Activated CD4-positive, alpha-beta T cell treated with anti-CD3 and anti-CD28 coated beads, Interleukin-2, Interleukin-4, amounts not matched to agents 100 ng/mL and 50 ng/mL, durations not matched to agents 16 hours and 8 hours (primary cell): ENCODE measurements at regions not wholly inside any gene's neighbourhood (a gene's known extent, or its start where the extent isn't known, plus 50 kb on each side); places are given as distances from the start of the nearest gene placed in this dataset.
"Not testable (repeated sequence)": the region's sequence is repeated elsewhere in the genome, so short reads cannot be mapped to it uniquely, and the experiment has no call there.

ENCODE experiments used
- DNase-seq: peaks from one replicate; pipeline ENCODE4 v3.0.0-alpha.2; 2020; ENCODE audit warnings: low spot score

DNA sequence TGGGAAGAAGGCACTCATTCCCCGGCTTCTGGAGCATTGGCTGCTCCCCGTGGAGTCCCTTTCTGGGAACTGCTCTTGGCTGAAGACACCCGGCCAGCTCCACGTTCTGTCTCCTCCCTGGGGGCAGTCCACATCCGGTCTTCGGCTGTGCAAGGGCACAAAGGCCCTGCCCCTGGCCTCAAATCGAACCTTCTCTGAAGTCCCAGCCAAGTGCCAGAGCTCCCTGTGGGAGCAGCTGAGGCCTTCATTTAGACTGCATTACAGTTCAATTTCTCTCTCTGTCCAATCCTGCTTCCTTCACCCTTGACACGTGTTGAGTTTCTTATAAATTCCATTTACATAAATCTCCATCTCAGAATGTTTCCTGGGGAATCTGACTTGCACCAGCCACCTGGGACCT, 132.9 kb upstream of the POU3F1 start:
- DNase-seq, result no peak

DNA sequence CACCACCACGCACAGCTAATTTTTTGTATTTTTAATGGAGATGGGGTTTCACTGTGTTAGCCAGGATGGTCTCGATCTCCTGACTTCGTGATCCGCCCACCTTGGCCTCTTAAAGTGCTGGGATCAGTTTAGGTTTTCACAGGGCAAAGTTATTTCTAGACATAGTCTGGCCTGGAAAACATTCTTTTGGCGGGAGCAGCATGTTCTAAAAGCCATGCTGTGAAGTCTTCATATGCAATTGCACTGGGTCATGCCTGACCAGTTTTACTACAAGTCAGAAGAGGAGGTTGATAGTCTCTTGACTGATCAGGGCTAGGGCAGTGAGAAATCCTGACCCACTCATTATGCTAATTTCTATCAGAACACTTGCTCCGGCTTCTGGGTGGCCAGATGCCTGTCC, 131.6 kb upstream of the POU3F1 start:
- DNase-seq, result no peak

DNA sequence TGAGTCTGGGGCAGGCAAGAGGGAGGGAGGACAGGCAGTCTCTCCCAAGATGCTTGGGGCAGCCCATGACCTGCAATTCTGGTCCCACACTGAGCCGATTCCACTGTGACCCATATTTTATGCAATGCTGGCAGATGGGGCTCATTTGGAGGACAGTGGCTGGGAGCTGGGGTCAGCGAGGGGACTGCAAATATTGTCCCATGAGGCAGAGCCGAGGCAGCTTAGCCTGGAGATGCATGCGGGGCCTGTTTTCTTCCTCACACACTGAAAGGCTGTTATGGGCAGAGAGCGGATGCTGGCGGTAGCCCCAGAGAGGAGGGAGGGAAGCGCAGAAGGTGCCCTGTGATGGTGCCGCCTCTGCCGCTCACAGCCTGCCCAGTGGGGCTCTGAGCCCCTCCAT, 128.5 kb upstream of the POU3F1 start:
- DNase-seq, result no peak

DNA sequence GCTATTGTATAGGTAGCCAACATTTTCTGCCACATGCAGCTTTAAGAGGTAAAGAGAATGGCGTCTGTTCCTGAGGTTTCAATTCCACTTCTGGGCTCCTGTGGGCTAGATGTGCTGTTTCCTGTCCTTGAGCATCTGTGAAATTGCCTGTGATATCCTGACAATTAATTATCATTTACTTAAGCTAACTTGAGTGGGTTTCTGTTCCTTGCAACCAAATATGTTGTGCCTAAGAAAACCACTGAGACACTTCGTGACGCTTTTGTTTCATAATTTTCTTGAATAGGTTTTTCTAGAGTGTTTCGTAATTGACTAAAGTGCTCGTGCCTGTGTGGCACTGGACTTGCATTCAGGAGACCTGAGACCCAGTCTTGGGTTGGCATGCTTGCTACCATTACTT, 127.3 kb upstream of the POU3F1 start:
- DNase-seq, result no peak

DNA sequence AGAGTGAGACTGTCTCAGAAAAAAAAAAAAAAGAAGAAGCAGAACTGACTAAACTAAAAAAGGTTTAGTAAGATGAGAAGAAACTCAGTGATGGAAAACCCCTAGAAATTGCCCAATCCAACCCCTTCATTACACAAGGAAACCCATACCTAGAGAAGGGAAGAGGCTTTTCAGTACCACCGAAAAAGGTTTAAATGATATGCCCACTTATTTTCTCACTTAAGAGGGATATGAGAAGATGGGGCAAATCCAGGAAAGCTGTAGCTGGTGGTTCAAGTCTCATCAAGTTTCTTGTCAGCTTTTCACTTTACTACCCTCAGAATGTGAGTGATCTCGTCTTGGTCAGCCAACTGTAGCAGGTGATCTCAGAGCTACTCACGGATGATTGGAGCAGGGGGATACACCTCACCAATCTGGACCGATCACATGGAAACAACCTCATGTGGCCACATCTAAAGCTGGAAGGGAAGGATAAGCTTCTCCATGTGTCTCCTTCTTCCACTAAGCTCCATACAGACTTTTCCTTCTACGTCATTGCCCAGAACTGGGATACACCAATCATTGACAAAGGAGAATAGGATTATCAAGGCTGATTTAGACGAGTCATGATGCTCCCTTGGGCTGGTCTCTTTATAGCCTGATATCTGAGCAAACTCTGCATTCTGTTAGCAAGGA, 126.7 kb upstream of the POU3F1 start:
- DNase-seq, result no peak

DNA sequence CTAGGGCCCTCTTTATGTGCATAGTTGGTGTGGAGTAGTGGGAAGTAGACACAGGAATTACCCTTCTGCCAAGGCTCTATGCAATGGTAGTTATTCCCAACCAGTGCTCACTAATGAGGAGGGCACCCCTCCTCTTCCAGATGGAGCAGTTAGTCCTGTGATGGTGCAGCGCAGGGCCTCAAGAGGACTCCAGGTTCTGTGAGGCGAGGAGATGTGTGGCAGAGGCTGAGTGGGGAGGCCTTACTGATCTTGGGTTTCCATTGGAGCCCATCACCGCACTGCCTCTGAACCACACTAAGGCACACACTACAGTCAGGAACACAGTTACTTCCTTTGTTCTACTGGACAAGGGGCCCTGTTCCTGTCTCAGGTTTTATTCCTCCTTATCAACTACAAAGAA, 122.5 kb upstream of the POU3F1 start:
- DNase-seq, result no peak

DNA sequence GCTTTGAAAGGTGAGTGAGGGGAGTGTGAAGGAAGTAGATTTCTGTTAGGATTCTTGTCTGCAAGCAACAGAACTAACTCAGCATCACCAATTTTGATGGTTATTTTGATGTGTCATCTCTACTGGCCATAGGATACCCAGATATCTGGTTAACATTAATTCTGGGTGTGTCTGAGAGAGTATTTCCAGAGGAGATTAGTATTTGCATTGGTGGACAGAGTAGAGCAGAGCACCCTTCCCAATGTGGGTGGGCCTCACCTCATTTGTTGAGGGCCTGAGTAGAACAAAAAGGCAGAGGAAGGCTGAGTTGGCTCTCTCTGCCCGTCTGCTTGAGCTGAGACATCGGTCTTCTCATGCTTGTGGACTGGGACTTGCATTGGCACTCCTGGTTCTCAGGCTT, 121.8 kb upstream of the POU3F1 start:
- no peak for DNase-seq

DNA sequence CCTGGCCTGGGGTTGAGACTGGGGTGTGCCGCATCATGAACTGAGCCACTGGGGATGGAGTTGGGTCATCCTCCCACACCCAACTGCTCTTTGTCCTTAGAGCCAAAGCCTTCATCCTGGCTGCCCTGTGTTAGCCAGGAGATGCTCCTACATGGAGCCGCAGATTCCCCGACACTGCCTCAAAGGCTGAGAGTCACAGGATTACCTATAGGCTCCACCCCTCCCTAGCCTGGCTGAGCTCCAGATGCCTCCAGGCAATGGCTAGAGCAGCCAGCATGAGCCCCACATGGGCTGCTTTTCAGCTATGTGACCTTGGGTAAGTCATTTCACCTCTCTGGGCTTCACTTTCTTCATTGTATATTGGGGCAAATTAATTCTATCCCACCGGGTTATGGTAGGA, 119.9 kb upstream of the POU3F1 start:
- no peak for DNase-seq

DNA sequence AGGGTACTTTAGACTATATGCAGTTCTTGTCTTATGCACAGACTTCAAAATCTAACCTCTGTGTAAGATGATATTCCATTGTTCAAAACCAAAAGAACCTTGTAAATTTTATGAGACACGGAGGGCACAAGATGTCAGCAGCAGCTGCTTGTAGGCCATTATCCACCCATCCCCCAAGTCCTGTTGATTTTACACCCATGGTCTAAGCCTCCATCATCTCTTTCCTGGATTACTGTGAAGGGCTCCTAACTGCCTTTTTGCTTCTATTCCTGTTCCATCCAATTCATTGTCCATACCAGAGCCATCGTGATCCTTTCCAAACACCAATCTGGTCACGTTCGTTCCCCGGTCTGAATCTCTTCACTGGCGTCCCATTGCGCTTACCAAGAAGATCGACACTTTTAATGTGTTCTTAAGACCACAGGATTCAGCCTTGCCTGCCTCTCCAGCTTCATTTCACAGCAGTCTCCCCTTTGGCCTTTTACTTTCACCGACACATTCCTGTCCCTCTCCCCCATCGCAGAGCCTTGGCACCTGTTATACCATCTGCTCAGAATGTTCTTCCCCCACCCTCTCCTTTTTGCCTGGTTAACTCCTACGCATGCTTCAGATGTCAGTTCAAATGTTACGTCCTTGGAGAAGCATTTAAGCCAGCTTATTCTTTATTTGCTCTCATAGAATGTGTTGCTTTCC, 107.3 kb upstream of the POU3F1 start:
- DNase-seq, result no peak

DNA sequence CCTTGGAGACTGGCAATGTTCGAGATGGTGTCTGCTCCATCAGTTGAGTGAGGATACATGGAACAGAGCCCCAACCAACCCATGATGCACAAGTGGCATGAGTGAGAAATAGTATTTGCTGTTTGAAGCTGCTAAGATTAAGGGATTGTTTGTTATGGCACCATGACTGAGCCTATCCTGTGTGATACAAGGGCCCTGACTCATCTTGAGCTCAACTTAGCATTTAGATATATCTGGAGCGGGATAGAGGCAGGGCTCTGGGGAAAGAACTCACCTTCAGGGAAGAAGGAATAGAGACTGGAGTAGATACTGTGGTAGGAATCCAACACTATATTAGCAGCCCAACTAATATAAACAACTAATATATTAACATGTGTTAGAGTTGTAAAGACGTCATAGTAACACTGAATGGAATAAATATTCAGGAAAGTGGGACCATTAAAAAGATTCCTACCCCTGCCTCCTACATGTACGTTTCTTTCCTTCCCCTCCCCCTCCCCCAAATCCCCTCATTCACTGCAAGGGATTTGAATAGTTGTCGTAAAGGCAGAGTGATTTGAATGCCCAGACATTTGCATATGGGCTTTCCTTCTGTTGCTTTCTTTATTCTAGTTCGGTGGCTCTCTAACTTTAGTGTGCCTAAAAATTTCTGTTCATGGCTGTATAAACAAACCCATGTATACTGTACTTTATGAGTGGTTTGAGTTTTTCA, 106.6 kb upstream of the POU3F1 start:
- DNase-seq, result no peak

DNA sequence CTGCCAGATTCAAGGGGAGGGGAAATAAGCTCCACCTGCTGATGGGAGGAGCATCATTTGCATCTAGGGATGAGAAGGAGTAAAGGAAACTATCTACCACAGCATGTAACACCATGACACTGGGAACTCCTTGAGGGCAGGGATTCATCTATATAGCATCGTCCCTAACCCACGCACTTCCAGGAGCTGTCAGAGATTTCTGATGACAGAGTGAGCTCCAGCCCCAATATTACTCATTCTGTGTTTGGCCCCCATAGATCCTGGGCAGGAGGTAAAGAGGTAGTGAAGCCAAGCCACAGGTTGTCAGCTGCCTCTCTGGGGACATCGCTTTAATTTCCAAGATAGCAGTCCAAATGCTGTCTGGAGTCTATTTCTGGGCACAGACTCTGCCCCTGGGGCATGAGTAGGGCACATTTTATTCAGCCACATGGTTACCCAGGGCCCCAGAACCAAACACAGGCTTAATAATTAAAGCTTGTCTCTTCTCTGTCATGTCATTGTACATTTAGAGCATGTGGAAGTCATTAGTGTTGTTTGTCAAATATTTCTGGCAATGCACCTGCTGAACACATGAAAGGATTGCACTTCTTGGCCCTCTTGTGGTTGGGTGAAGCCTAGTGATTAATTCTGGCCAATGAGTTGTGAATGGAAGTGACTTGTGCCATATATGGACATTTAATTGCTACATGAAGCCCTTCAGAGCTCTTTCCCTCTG, 105.9 kb upstream of the POU3F1 start:
- no peak for DNase-seq

DNA sequence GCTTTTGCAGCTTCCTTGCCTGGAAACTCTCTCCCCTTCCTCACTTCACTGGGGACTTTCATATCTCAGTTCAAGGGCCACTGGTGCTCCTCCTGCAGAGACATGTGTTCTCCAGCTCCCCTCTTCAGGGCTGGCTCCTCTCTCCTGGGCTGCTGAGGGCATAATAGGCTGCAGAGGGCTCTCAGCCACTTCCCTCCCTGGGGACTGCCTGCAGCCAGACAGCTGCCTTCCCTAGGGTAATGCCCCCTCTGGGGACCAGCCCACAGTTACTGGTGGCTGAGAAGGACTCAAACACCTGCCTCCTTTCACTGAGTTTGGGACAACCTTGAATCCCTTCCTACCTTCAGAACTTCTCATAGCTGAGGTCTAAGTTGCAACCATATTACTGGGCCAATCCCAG, 104.8 kb upstream of the POU3F1 start:
- no peak for DNase-seq

DNA sequence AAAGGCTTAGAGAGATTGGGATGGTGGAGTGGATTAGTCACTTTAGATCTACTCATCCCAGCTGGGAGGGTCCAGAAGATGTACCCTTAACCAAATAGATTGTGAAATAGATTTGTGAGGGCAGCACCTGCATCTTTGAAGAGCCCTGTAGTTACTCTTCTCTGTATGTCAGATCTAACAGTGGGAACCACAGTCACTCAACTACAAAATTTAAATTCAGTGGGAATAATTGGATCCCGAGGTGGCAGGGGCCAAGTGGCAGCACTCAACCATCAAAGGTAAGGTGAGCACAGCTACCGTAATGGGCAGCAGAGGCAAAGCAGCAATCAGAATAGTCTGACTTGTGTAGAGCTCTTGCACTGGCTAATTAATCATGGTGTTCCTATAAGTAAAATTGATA, 99.5 kb upstream of the POU3F1 start:
- not testable (repeated sequence) for DNase-seq

DNA sequence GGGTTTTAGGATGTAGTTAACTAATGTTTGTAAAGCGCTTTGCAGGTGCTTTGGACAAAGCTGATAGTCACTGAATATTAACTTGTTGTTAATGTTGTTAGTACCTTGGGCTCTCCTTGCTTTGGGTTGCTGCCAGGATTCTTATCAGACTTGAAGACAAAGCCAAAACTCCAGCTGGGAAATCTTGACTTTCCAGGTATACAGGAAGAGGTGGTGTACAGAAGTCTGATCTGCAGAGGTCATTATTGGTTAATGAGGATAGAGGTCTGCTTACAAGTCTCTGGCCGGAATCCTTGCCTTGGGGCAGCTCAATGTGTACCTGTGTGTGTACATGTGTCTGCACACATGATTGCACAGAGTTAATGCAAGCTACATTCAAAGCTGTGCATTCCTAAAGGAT, 96.0 kb upstream of the POU3F1 start:
- no peak for DNase-seq

DNA sequence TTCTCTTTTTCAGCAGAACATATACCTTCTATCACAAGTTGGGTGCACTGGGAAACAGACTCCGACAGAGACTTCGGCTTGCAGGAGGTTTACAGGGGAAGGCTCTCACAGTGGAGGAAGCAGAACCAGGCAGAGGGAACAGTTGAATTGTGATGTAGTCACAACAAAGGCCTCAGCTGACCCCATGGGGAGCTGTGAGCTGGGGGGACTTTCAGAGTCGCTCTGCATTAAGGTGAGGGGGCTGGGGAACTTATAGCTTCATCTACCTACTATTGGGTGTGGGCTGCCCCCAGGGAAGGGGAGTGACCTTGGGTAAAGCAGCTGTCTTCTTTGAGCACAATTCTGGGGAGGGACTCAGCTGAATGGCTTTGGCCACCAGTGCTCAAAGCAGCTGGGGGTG, 94.9 kb upstream of the POU3F1 start:
- DNase-seq, result no peak

DNA sequence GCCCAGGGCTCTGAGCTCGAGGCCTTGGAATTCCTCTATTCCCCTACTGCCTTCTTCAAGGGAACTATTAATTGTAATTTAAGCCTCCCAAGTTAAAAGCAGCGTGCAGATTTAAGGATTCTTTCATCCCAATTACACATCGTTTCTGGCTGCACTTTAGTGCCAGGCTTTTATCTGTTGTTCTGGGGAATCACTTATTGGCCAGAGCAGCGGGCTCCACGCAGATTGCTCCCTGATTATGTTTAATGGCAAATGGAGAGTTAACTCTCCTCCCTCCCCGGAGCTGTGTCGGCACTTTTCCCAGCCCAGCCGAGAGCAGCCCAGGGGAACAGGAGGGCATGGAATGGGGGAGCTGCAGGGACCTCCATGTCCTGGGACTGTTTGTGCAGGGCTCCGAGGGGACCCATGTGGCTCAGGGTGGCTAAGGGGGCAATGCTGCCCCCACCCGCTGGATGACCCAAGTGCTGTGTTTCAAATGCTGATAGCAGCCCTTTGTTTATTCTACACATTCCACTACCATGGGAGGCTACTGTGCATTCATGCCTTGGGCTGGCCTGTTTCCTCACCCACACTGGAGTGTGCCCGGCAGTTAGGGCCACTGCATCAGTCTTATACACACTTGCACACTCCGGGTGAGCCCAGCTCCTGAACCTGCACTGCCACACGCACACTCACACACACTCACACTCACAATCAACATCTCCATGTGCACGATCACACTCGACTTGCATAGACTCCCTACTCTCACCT, 93.3 kb upstream of the POU3F1 start:
- DNase-seq, result no peak

DNA sequence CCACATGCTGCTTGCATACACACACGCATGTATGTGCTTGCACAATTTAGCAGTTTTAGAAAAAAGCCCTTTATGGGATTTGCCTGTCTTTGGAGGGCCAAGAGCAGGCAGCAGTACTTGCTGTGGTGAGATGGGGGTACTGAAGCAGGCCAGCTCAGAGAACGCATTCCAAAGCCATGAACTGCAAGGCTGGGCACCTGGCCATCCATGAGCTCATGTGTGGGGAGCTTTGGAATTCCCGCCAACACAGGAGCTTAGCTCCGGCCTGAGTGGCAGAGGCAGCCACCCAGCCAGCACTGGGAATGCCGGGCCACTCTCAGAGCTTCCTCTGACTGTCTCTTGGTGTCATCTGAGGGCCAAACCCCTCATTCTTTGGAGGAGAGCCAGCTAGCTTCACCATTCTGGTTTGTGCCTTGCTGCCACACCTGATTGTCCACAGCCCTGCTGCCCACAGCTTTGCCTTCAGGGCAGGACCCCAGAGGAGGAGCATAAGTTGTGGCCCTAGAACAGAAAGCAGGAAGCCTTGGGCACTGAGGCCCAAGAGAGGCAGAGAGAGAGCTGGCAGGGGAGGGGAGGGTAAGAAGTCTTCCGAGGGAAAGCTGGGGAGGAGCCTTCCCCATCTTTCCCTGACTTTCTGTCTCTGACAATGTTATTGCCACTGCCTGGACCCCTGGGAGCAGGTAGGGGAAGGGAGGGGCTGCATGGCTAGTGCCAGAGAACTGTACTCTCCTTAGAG, 92.1 kb upstream of the POU3F1 start:
- DNase-seq, result no peak

DNA sequence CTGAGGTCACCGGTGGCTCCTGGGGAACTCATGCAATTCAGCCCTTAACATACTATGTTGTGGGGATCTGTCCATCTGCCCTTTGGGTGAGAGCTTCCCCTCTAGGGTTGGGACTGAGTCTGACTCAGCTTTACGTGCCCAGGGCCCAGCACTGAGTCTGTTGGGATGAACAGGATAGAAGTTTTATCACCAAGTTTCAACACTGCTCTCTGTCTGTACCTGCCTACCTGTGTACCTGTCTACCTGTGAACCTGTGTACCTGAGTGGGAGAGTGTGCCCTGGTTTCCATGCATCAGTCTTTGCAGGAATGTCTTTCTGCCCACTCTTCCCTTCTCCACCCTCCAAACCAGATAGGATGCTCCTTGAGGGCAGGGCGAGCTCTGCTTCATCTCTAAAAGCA, 90.6 kb upstream of the POU3F1 start:
- no peak for DNase-seq

DNA sequence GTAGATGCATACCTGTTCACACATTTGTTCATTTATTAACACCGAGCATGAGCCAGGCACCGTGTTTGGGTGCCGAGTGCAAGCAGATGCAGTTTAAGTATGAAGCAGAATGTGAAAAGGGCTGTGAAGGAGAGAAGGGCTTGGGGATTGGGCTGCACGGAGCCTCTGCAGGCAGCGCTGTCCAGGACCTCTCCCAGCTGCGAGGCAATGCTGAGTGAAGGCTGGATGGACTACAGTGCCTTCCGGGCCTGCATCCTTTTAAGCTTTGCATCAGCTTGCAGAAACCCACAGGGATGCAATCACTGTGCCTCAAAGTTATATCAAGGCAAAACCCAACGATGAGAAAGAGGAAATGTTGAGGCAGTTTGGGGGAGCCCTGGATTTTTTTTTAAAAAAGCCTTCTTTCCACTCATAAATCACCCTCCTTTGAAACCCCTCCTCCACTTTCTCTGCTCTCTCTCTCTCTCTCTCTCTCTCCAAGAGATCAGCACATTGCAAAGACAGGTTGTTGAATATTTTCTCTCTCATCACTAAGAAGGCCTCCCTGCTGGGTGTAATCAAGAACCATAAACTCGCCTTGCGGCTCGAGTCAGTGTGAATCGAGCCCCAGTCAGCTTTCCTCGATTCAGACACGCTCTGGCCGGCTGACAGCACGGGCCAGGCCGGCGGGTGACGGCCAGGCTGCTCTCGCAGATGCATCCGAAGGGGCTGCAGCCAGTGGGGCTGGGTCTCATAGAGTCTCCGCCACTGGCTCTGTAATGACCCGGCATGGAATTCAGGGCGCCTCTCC, 89.2 kb upstream of the POU3F1 start:
- DNase-seq, result no peak

DNA sequence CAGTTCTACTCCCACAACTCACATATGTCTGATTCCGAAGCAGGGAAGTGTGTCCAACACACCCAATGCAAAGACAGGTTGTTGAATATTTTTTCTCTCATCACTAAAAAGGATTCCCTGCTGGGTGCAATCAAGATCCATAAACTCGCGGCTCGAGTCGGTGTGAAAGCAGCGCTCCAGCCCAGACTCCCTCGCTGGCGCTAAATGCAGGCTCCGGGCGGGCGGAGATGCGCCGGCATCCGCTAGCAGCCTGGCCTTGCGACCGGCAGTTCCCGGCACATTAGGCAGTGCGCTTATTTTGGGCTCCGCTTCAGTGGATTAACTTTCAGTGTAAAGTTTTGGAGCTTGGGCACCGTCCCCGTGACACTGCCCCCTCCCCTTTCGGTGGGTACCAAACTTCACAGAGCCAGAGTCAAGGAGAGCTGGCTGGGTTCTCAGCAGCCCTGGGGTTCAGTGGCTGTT, 87.7 kb upstream of the POU3F1 start:
- no peak for DNase-seq
